Memory B cell (primary cell): ENCODE measurements at regions not wholly inside any gene's neighbourhood (a gene's known extent, or its start where the extent isn't known, plus 50 kb on each side); places are given as distances from the start of the nearest gene placed in this dataset.

Experiments used
- ATAC-seq: fragments of 150-1000 bp; cut with Tn5 transposase; 2 replicates; pipeline ENCODE4 v1.10.0; 2021; ENCODE audit warnings: low read depth, mild to moderate bottlenecking, moderate library complexity
- DNase-seq, 2 donors: peaks; one replicate each; pipeline ENCODE4 v3.0.0; 2022; ENCODE audit warnings: low spot score in 2 of 2
- H3K27ac Mint-ChIP-seq: one replicate; pipeline ENCODE4 v1.8.0; 2022; ENCODE audit warnings: mild to moderate bottlenecking, moderate library complexity, mixed read lengths
- H3K27me3 Mint-ChIP-seq: one replicate; pipeline ENCODE4 v1.8.0; 2022; ENCODE audit warnings: mixed read lengths
- H3K36me3 Mint-ChIP-seq: one replicate; pipeline ENCODE4 v1.8.0; 2022; ENCODE audit warnings: mild to moderate bottlenecking, mixed read lengths
- H3K4me1 Mint-ChIP-seq: one replicate; pipeline ENCODE4 v1.8.0; 2022; ENCODE audit warnings: mixed read lengths
- H3K4me3 Mint-ChIP-seq: one replicate; pipeline ENCODE4 v1.8.0; 2022; ENCODE audit warnings: mild to moderate bottlenecking, moderate library complexity, mixed read lengths
- H3K9me3 Mint-ChIP-seq: one replicate; pipeline ENCODE4 v1.8.0; 2022; ENCODE audit warnings: mixed read lengths

GRCh38 chr1:55610203-55610602, 395.0 kb upstream of the USP24 start:
- ATAC-seq: no peak
- H3K27me3 Mint-ChIP-seq: peaks cover 10% of the 10 kb centered on the region
- H3K4me1 Mint-ChIP-seq: no peaks in the 10 kb centered on the region
- peaks cover 8% of the 10 kb centered on the region for H3K9me3 Mint-ChIP-seq
- H3K27ac Mint-ChIP-seq: no peak overlapping the region
- H3K4me3 Mint-ChIP-seq: no peak overlapping the region
- no peaks in the 10 kb centered on the region for H3K36me3 Mint-ChIP-seq
- no peak for DNase-seq

- H3K27ac Mint-ChIP-seq: no peak overlapping the region
- ATAC-seq: no peak
- no peak overlapping the region for H3K4me3 Mint-ChIP-seq
- no peaks in the 10 kb centered on the region for H3K36me3 Mint-ChIP-seq
- DNase-seq: no peak
- peaks cover 8% of the 10 kb centered on the region for H3K9me3 Mint-ChIP-seq
- H3K4me1 Mint-ChIP-seq: no peaks in the 10 kb centered on the region
- peaks cover 10% of the 10 kb centered on the region for H3K27me3 Mint-ChIP-seq
Observed at GRCh38 chr1:55609630-55610029, 394.5 kb upstream of the USP24 start.

- Mint-ChIP-seq H3K9me3 (peaks cover 8% of the 10 kb centered on the region), H3K36me3 (no peaks in the 10 kb centered on the region), H3K4me3 (no peak overlapping the region), H3K4me1 (no peaks in the 10 kb centered on the region), H3K27ac (no peak overlapping the region), H3K27me3 (peaks cover 3% of the 10 kb centered on the region)
- DNase-seq (no peak), ATAC-seq (no peak)
Observed at GRCh38 chr1:55605155-55605554, 390.0 kb upstream of the USP24 start.

GRCh38 chr1:55604749-55605148, 389.6 kb upstream of the USP24 start:
- Mint-ChIP-seq H3K27me3 (peaks cover 5% of the 10 kb centered on the region), H3K4me1 (no peaks in the 10 kb centered on the region), H3K4me3 (no peak overlapping the region), H3K36me3 (no peaks in the 10 kb centered on the region), H3K9me3 (peaks cover 8% of the 10 kb centered on the region), H3K27ac (no peak overlapping the region)
- no peak for ATAC-seq
- DNase-seq: no peak

- Mint-ChIP-seq H3K9me3 (peaks cover 8% of the 10 kb centered on the region), H3K27ac (no peak overlapping the region), H3K4me3 (no peak overlapping the region), H3K27me3 (peaks cover 6% of the 10 kb centered on the region), H3K4me1 (no peaks in the 10 kb centered on the region), H3K36me3 (no peaks in the 10 kb centered on the region)
- no peak for ATAC-seq
- no peak for DNase-seq
Observed at GRCh38 chr1:55604179-55604578, 389.0 kb upstream of the USP24 start.

GRCh38 chr1:55600242-55600641, 385.1 kb upstream of the USP24 start:
- Mint-ChIP-seq H3K9me3 (peaks cover 9% of the 10 kb centered on the region), H3K4me3 (no peak overlapping the region), H3K27me3 (peaks cover 6% of the 10 kb centered on the region), H3K36me3 (no peaks in the 10 kb centered on the region), H3K4me1 (no peaks in the 10 kb centered on the region), H3K27ac (no peak overlapping the region)
- DNase-seq (no peak), ATAC-seq (no peak)

- ATAC-seq: no peak
- DNase-seq: no peak
- H3K36me3 Mint-ChIP-seq: no peaks in the 10 kb centered on the region
- H3K4me3 Mint-ChIP-seq: no peak overlapping the region
- peaks cover 9% of the 10 kb centered on the region for H3K27me3 Mint-ChIP-seq
- no peaks in the 10 kb centered on the region for H3K4me1 Mint-ChIP-seq
- H3K27ac Mint-ChIP-seq: no peak overlapping the region
- H3K9me3 Mint-ChIP-seq: peaks cover 9% of the 10 kb centered on the region
Observed at GRCh38 chr1:55597910-55598309, 382.7 kb upstream of the USP24 start.

- peaks cover 7% of the 10 kb centered on the region for H3K27me3 Mint-ChIP-seq
- H3K36me3 Mint-ChIP-seq: no peaks in the 10 kb centered on the region
- H3K4me3 Mint-ChIP-seq: no peak overlapping the region
- DNase-seq: no peak
- no peak overlapping the region for H3K27ac Mint-ChIP-seq
- H3K4me1 Mint-ChIP-seq: no peaks in the 10 kb centered on the region
- no peak for ATAC-seq
- peaks cover 9% of the 10 kb centered on the region for H3K9me3 Mint-ChIP-seq
Observed at GRCh38 chr1:55594701-55595100, 379.5 kb upstream of the USP24 start.

GRCh38 chr1:55593298-55593697, 378.1 kb upstream of the USP24 start:
- Mint-ChIP-seq H3K27ac (no peak overlapping the region), H3K4me3 (no peak overlapping the region), H3K36me3 (no peaks in the 10 kb centered on the region), H3K9me3 (peaks cover 9% of the 10 kb centered on the region), H3K27me3 (peaks cover 6% of the 10 kb centered on the region), H3K4me1 (no peaks in the 10 kb centered on the region)
- no peak for DNase-seq
- no peak for ATAC-seq

GRCh38 chr1:55592122-55592521, 377.0 kb upstream of the USP24 start:
- H3K27me3 Mint-ChIP-seq: peaks cover 6% of the 10 kb centered on the region
- ATAC-seq (no peak), DNase-seq (no peak)

GRCh38 chr1:55589671-55590297, 374.6 kb upstream of the USP24 start:
- no peaks in the 10 kb centered on the region for H3K4me1 Mint-ChIP-seq

More at GRCh38 chr1:55592122-55592521, 377.0 kb upstream of the USP24 start:
- peaks cover 6% of the 10 kb centered on the region for H3K9me3 Mint-ChIP-seq
- H3K36me3 Mint-ChIP-seq: no peaks in the 10 kb centered on the region
- no peak overlapping the region for H3K4me3 Mint-ChIP-seq
- no peaks in the 10 kb centered on the region for H3K4me1 Mint-ChIP-seq
- H3K27ac Mint-ChIP-seq: no peak overlapping the region

GRCh38 chr1:55588309-55588708, 373.1 kb upstream of the USP24 start:
- DNase-seq (no peak), ATAC-seq (no peak)
- Mint-ChIP-seq H3K36me3 (no peaks in the 10 kb centered on the region), H3K27ac (no peak overlapping the region), H3K4me1 (no peaks in the 10 kb centered on the region), H3K27me3 (peaks cover 11% of the 10 kb centered on the region), H3K4me3 (no peak overlapping the region), H3K9me3 (no peaks in the 10 kb centered on the region)

More at GRCh38 chr1:55589671-55590297, 374.6 kb upstream of the USP24 start:
- no peak for DNase-seq
- Mint-ChIP-seq H3K27ac (no peak overlapping the region), H3K27me3 (peaks cover 12% of the 10 kb centered on the region), H3K4me3 (no peak overlapping the region), H3K9me3 (no peaks in the 10 kb centered on the region), H3K36me3 (no peaks in the 10 kb centered on the region)
- ATAC-seq: no peak

- Mint-ChIP-seq H3K4me3 (no peak overlapping the region), H3K9me3 (no peaks in the 10 kb centered on the region), H3K27me3 (peaks cover 12% of the 10 kb centered on the region), H3K4me1 (no peaks in the 10 kb centered on the region), H3K27ac (no peak overlapping the region), H3K36me3 (no peaks in the 10 kb centered on the region)
- ATAC-seq (no peak), DNase-seq (no peak)
Observed at GRCh38 chr1:55586771-55587170, 371.6 kb upstream of the USP24 start.

- Mint-ChIP-seq H3K4me1 (no peaks in the 10 kb centered on the region), H3K36me3 (no peaks in the 10 kb centered on the region), H3K4me3 (no peak overlapping the region), H3K27me3 (peaks cover 12% of the 10 kb centered on the region), H3K9me3 (no peaks in the 10 kb centered on the region), H3K27ac (no peak overlapping the region)
- no peak for ATAC-seq
- DNase-seq: no peak
Observed at GRCh38 chr1:55585402-55585792, 370.2 kb upstream of the USP24 start.
